ENCODE measurements at regions not wholly inside any gene's neighbourhood (a gene's known extent, or its start where the extent isn't known, plus 50 kb on each side); places are given as distances from the start of the nearest gene placed in this dataset.

- H3K27me3 ChIP-seq (replicated peaks; ENCODE audit: insufficient read depth) = no peaks in the 10 kb centered on the region
- DNase-seq (ENCODE audit: low spot score) = no peak
- H3K4me1 ChIP-seq (ENCODE audit: control insufficient read depth in 1 of 2, low read depth in 2 of 2) = no peaks in the 10 kb centered on the region
- ATAC-seq (ENCODE audit: insufficient number of reproducible peaks, low FRiP score, low read depth) = no peak
- H3K36me3 ChIP-seq = no peaks in the 10 kb centered on the region
- H3K4me3 ChIP-seq = no peak overlapping the region
- no peak overlapping the region for H3K27ac ChIP-seq
- no peak for TF ChIP-seq CTCF (IDR thresholded peaks at IDR 0.05)
- no peaks in the 10 kb centered on the region for H3K9me3 ChIP-seq
These were observed 717.9 kb downstream of the AMY1C start for GRCh38 chr1:104467590-104467989.

- Histone ChIP-seq H3K4me1 (ENCODE audit: control insufficient read depth in 1 of 2, low read depth in 2 of 2) (no peaks in the 10 kb centered on the region), H3K27me3 (replicated peaks; ENCODE audit: insufficient read depth) (no peaks in the 10 kb centered on the region), H3K36me3 (no peaks in the 10 kb centered on the region), H3K4me3 (no peak overlapping the region), H3K27ac (no peak overlapping the region), H3K9me3 (no peaks in the 10 kb centered on the region)
- DNase-seq (ENCODE audit: low spot score) (no peak), ATAC-seq (ENCODE audit: insufficient number of reproducible peaks, low FRiP score, low read depth) (no peak)
- no peak for TF ChIP-seq CTCF (IDR thresholded peaks at IDR 0.05)
These were observed 718.6 kb downstream of the AMY1C start for GRCh38 chr1:104468282-104468681.

GRCh38 chr1:104476126-104476525 lies 726.4 kb downstream of the AMY1C start:
- Histone ChIP-seq H3K36me3 (no peaks in the 10 kb centered on the region), H3K9me3 (no peaks in the 10 kb centered on the region), H3K27ac (no peak overlapping the region), H3K27me3 (replicated peaks; ENCODE audit: insufficient read depth) (no peaks in the 10 kb centered on the region), H3K4me3 (no peak overlapping the region), H3K4me1 (ENCODE audit: control insufficient read depth in 1 of 2, low read depth in 2 of 2) (no peaks in the 10 kb centered on the region)
- no peak for ATAC-seq (ENCODE audit: insufficient number of reproducible peaks, low FRiP score, low read depth)
- no peak for DNase-seq (ENCODE audit: low spot score)
- no peak for TF ChIP-seq CTCF (IDR thresholded peaks at IDR 0.05)

- DNase-seq (ENCODE audit: low spot score) (no peak), ATAC-seq (ENCODE audit: insufficient number of reproducible peaks, low FRiP score, low read depth) (no peak)
- no peak overlapping the region for H3K4me3 ChIP-seq
- no peak overlapping the region for H3K27ac ChIP-seq
- TF ChIP-seq CTCF (IDR thresholded peaks at IDR 0.05) = no peak
- no peaks in the 10 kb centered on the region for H3K4me1 ChIP-seq (ENCODE audit: control insufficient read depth in 1 of 2, low read depth in 2 of 2)
- H3K36me3 ChIP-seq = no peaks in the 10 kb centered on the region
- no peaks in the 10 kb centered on the region for H3K27me3 ChIP-seq (replicated peaks; ENCODE audit: insufficient read depth)
- no peaks in the 10 kb centered on the region for H3K9me3 ChIP-seq
These were observed 738.8 kb downstream of the AMY1C start for GRCh38 chr1:104488296-104489015.

- Histone ChIP-seq H3K27me3 (replicated peaks; ENCODE audit: insufficient read depth) (no peaks in the 10 kb centered on the region), H3K27ac (no peak overlapping the region), H3K36me3 (no peaks in the 10 kb centered on the region), H3K4me3 (no peak overlapping the region), H3K4me1 (ENCODE audit: control insufficient read depth in 1 of 2, low read depth in 2 of 2) (no peaks in the 10 kb centered on the region), H3K9me3 (no peaks in the 10 kb centered on the region)
- no peak for ATAC-seq (ENCODE audit: insufficient number of reproducible peaks, low FRiP score, low read depth)
- DNase-seq (ENCODE audit: low spot score) = no peak
- TF ChIP-seq CTCF (IDR thresholded peaks at IDR 0.05) = no peak
These were observed 776.6 kb downstream of the AMY1C start for GRCh38 chr1:104526158-104526795.

All from thoracic aorta (tissue), 2 donors.